ENCODE measurements at regions not wholly inside any gene's neighbourhood (a gene's known extent, or its start where the extent isn't known, plus 50 kb on each side); places are given as distances from the start of the nearest gene placed in this dataset.

DNA sequence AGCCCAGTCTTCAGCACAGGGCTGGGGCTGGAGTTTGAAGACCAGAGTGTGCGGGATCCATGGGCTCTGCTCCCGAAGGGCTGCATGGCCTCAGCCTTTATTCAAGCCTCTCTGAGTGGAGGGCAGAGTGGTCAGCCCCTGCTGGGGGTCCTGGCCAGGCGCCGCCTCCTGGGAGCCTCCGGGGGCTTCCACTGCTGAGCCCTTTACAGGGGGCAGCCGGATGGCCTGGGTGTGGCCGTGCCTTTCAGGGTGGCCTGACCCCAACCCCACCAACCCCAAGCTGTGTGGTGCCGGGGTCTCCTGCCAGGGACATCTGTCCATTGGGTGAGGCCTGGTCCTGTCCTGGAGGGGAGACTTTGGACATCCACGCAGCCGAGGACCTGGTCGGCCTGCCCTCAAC lies 76.0 kb upstream of the SLCO4A1 start:
- TF ChIP-seq, protein P1, sequence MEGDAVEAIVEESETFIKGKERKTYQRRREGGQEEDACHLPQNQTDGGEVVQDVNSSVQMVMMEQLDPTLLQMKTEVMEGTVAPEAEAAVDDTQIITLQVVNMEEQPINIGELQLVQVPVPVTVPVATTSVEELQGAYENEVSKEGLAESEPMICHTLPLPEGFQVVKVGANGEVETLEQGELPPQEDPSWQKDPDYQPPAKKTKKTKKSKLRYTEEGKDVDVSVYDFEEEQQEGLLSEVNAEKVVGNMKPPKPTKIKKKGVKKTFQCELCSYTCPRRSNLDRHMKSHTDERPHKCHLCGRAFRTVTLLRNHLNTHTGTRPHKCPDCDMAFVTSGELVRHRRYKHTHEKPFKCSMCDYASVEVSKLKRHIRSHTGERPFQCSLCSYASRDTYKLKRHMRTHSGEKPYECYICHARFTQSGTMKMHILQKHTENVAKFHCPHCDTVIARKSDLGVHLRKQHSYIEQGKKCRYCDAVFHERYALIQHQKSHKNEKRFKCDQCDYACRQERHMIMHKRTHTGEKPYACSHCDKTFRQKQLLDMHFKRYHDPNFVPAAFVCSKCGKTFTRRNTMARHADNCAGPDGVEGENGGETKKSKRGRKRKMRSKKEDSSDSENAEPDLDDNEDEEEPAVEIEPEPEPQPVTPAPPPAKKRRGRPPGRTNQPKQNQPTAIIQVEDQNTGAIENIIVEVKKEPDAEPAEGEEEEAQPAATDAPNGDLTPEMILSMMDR (IDR thresholded peaks at IDR 0.05; ENCODE audit: unreplicated experiment in 3 of 3) = no peak
- no peaks in the 10 kb centered on the region for H3K9me3 Mint-ChIP-seq
- peaks cover 40% of the 10 kb centered on the region for H3K27me3 Mint-ChIP-seq (ENCODE audit: low read depth)
- no peak overlapping the region for H3K27ac Mint-ChIP-seq
- no peak overlapping the region for H3K4me3 Mint-ChIP-seq
- peaks cover 30% of the 10 kb centered on the region for H3K4me1 Mint-ChIP-seq
- H3K36me3 Mint-ChIP-seq (ENCODE audit: low read depth) = no peaks in the 10 kb centered on the region

DNA sequence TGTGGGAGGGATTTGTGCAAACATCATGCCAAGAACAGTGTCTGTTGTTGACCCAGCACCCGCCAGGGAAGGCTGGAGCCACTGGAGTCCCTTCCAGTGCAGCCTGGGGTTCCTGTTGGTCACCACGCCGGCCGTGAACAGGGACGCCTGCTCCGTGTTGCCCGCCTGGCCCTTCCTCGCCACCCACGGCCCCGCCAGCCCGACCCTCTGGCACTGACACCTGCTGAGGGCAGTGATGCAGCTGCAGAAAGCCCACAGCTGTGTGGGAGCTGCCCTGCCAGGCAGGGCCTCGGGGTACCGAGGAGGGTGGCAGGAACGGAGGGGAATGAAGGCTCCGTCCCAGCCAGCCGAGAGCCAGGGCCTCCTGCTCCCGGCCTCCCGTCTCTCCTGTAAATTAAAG lies 75.5 kb upstream of the SLCO4A1 start:
- Mint-ChIP-seq H3K27me3 (ENCODE audit: low read depth) (peaks cover 37% of the 10 kb centered on the region), H3K4me1 (peaks cover 26% of the 10 kb centered on the region), H3K4me3 (no peak overlapping the region), H3K27ac (no peak overlapping the region), H3K9me3 (no peaks in the 10 kb centered on the region), H3K36me3 (ENCODE audit: low read depth) (no peaks in the 10 kb centered on the region)
- TF ChIP-seq, protein P1 (IDR thresholded peaks at IDR 0.05; ENCODE audit: unreplicated experiment in 3 of 3) = no peak

DNA sequence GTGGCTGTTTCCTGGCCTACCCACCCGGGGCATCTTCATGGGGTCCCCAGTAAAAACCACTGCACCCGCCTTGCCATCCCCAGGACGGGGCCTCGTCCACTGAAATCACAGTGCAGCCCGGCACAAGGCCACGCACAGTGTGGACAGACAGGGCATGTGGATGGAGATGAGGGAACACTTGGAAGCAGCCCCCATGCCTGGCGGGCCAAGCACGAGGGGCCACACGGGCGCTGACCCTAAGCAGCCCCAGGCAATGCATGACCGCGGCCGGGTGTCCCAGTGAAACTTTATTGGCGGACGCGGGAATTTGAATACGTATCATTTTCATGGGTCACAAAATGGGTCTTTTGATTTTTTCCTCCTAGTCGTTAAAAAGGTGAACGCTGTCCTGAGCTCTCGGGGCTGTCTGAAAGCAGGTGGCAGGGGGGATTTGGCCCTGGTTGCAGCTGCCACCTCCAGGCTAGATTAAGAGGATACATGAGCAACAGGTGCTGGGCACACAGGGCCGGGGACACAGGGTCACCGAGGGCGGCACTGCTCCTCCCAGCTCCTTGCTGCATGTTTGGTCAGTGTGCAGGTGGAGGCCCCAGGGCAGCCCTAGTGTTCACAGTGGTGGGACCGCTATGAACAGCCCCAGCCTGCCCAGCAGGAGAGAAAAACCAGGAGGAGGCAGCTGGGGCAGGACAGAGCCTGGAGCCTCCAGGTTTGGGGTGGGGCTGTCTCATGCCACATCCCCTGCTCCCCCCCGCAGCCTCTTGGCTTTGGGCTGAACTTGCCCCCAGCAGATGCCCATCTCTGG lies 74.9 kb upstream of the SLCO4A1 start:
- TF ChIP-seq, protein P1 (IDR thresholded peaks at IDR 0.05; ENCODE audit: unreplicated experiment in 3 of 3) = no peak
- H3K4me3 Mint-ChIP-seq = peak overlapping the region in 1 of 3 experiments; percentile 37
- H3K4me1 Mint-ChIP-seq = peaks cover 25% of the 10 kb centered on the region
- H3K27ac Mint-ChIP-seq = peak overlapping the region in 1 of 3 experiments; percentile 35
- peaks cover 30% of the 10 kb centered on the region for H3K27me3 Mint-ChIP-seq (ENCODE audit: low read depth)
- H3K36me3 Mint-ChIP-seq (ENCODE audit: low read depth) = no peaks in the 10 kb centered on the region
- H3K9me3 Mint-ChIP-seq = no peaks in the 10 kb centered on the region

DNA sequence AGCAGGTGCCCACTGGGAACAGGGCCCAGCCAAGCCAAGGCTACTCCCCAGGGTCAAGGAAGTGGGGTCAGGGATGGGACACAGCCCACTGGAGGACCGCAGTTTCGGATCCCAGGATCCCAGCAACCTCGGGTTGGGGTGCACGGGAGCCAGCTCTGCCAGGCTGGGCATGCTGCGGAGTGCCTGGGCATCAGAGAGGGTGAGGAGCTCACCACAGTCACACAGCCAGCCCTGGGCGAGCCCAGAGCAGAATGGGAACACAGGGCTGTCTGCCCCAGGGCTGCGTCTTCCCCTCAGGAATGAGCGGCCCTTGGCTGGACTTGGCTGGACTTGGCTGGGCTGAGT lies 74.3 kb upstream of the SLCO4A1 start:
- peaks cover 29% of the 10 kb centered on the region for H3K27me3 Mint-ChIP-seq (ENCODE audit: low read depth)
- no peaks in the 10 kb centered on the region for H3K36me3 Mint-ChIP-seq (ENCODE audit: low read depth)
- TF ChIP-seq, protein P1 (IDR thresholded peaks at IDR 0.05; ENCODE audit: unreplicated experiment in 3 of 3) = no peak
- H3K4me1 Mint-ChIP-seq = peaks cover 24% of the 10 kb centered on the region
- no peak overlapping the region for H3K4me3 Mint-ChIP-seq
- H3K9me3 Mint-ChIP-seq = no peaks in the 10 kb centered on the region
- no peak overlapping the region for H3K27ac Mint-ChIP-seq

DNA sequence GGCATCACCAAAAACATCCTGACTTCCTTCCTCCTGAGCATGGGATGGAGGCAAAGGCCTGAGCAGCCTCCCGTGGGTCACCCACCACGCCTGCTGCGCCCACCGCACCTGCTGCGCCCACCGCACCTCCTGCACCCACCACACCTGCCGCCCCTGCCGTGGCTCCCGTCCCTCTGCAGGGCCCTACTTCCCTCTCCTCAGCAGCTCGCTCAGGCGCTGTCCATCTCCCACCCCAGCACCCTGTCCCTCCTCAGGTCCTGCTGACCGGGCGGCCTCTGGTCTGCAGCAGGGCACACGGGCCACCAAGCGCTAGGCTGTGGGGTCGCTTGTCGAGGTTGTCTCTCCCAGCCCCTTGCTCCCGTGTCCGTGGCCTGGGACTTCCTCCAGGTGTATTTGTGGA lies 72.7 kb upstream of the SLCO4A1 start:
- Mint-ChIP-seq H3K36me3 (ENCODE audit: low read depth) (no peaks in the 10 kb centered on the region), H3K4me3 (no peak overlapping the region), H3K9me3 (no peaks in the 10 kb centered on the region), H3K27ac (no peak overlapping the region), H3K27me3 (ENCODE audit: low read depth) (peaks cover 43% of the 10 kb centered on the region), H3K4me1 (peaks cover 26% of the 10 kb centered on the region)
- TF ChIP-seq, protein P1 (IDR thresholded peaks at IDR 0.05; ENCODE audit: unreplicated experiment in 3 of 3) = no peak

DNA sequence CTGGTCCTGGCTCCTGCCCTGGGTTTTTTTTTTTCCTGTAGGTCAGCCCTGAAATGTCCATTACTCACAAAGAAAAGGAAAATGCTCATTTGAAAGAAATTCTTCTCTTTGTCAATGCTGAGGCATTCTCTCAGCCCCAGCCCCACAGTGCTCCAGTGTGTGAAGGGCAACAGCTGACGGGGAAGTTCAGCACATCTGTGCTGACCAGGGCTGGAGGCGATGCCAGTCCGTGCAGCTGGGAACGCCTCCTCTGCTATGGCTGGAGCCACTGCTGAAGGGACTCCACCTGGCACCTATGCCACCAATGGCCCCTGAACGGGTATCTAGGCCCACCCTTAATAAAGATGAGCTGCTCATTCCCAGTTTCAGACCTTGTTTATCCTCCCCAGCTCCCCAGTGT lies 71.9 kb upstream of the SLCO4A1 start:
- H3K4me1 Mint-ChIP-seq = peaks cover 26% of the 10 kb centered on the region
- H3K27me3 Mint-ChIP-seq (ENCODE audit: low read depth) = peaks cover 45% of the 10 kb centered on the region
- no peaks in the 10 kb centered on the region for H3K36me3 Mint-ChIP-seq (ENCODE audit: low read depth)
- H3K27ac Mint-ChIP-seq = no peak overlapping the region
- no peak overlapping the region for H3K4me3 Mint-ChIP-seq
- H3K9me3 Mint-ChIP-seq = no peaks in the 10 kb centered on the region
- TF ChIP-seq, protein P1 (IDR thresholded peaks at IDR 0.05; ENCODE audit: unreplicated experiment in 3 of 3) = no peak

Measured in nephron (organoid).